Stimulated activated CD4-positive, alpha-beta T cell treated with anti-CD3 and anti-CD28 coated beads, Interleukin-15, amount 100 ng/mL, for 48 hours (primary cell): ENCODE measurements at regions not wholly inside any gene's neighbourhood (a gene's known extent, or its start where the extent isn't known, plus 50 kb on each side); places are given as distances from the start of the nearest gene placed in this dataset.

Source experiments
- DNase-seq, 2 donors: peaks; one replicate each; pipeline ENCODE4 v3.0.0-alpha.2; 2020; ENCODE audit warnings: low read depth in 2 of 2

- DNase-seq, result no peak
These were observed 179.3 kb downstream of the OMA1 start for GRCh38 chr1:58367217-58367616.

GRCh38 chr1:58365328-58365727, 181.2 kb downstream of the OMA1 start:
- no peak for DNase-seq

GRCh38 chr1:58363585-58363984, 182.9 kb downstream of the OMA1 start:
- DNase-seq, result no peak

GRCh38 chr1:58361134-58361533, 185.4 kb downstream of the OMA1 start:
- no peak for DNase-seq

- no peak for DNase-seq
These were observed 188.2 kb downstream of the OMA1 start for GRCh38 chr1:58358346-58358745.

- DNase-seq, result no peak
These were observed 190.1 kb downstream of the OMA1 start for GRCh38 chr1:58356402-58356801.

GRCh38 chr1:58353168-58353567, 193.4 kb downstream of the OMA1 start:
- DNase-seq, result no peak

- no peak for DNase-seq
These were observed 193.9 kb downstream of the OMA1 start for GRCh38 chr1:58352476-58353092.

GRCh38 chr1:58346036-58346355, 200.5 kb downstream of the OMA1 start:
- DNase-seq, result no peak

GRCh38 chr1:58345215-58346035, 201.1 kb downstream of the OMA1 start:
- no peak for DNase-seq

GRCh38 chr1:58340185-58340584, 206.3 kb downstream of the OMA1 start:
- DNase-seq, result no peak

- DNase-seq, result no peak
These were observed 208.4 kb downstream of the OMA1 start for GRCh38 chr1:58338081-58338480.

- DNase-seq, result no peak
These were observed 213.0 kb downstream of the OMA1 start for GRCh38 chr1:58333511-58333910.

- DNase-seq, result no peak
These were observed 215.4 kb downstream of the OMA1 start for GRCh38 chr1:58331156-58331555.

- DNase-seq, result no peak
These were observed 220.7 kb downstream of the OMA1 start for GRCh38 chr1:58325866-58326265.

GRCh38 chr1:58324558-58324957, 222.0 kb downstream of the OMA1 start:
- no peak for DNase-seq

- no peak for DNase-seq
These were observed 228.1 kb downstream of the OMA1 start for GRCh38 chr1:58318157-58319005.

GRCh38 chr1:58317694-58318093, 228.8 kb downstream of the OMA1 start:
- DNase-seq, result no peak

- DNase-seq, result no peak
These were observed 229.4 kb downstream of the OMA1 start for GRCh38 chr1:58317086-58317485.

- no peak for DNase-seq
These were observed 230.4 kb downstream of the OMA1 start for GRCh38 chr1:58316141-58316540.

GRCh38 chr1:58312971-58313563, 233.5 kb downstream of the OMA1 start:
- DNase-seq, result no peak

GRCh38 chr1:58312461-58312860, 234.1 kb downstream of the OMA1 start:
- DNase-seq, result no peak
